ENCODE measurements at regions not wholly inside any gene's neighbourhood (a gene's known extent, or its start where the extent isn't known, plus 50 kb on each side); places are given as distances from the start of the nearest gene placed in this dataset.

GRCh38 chr11:91956711-91957110 is 267.9 kb upstream of the FAT3 start:
- no peaks in the 10 kb centered on the region for H3K27me3 ChIP-seq (ENCODE audit: insufficient read depth)
- H3K9me2 ChIP-seq: no peaks in the 10 kb centered on the region
- H3K9me3 ChIP-seq: peaks cover 5% of the 10 kb centered on the region; the same call in 1 of the 2 replicates
- H3K79me2 ChIP-seq (ENCODE audit: insufficient read depth): no peaks in the 10 kb centered on the region
- no peaks in the 10 kb centered on the region for H3K36me3 ChIP-seq (replicated peaks in 1 of 2; ENCODE audit: control insufficient read depth in 1 of 2, insufficient read depth in 2 of 2, low read length in 1 of 2)
- no peak overlapping the region for H3K4me2 ChIP-seq
- no peak for DNase-seq
- no peaks in the 10 kb centered on the region for H3F3A ChIP-seq (replicated peaks; ENCODE audit: insufficient read depth)
- WGBS (ENCODE audit: low lambda C conversion rate): 21% methylated on average over 1 of the region's 1 CpG
- H4K20me1 ChIP-seq (ENCODE audit: insufficient read depth): no peaks in the 10 kb centered on the region
- H3K4me3 ChIP-seq (ENCODE audit: low read depth in 2 of 2, low read length in 1 of 2): no peak overlapping the region
- TF ChIP-seq, protein P1, sequence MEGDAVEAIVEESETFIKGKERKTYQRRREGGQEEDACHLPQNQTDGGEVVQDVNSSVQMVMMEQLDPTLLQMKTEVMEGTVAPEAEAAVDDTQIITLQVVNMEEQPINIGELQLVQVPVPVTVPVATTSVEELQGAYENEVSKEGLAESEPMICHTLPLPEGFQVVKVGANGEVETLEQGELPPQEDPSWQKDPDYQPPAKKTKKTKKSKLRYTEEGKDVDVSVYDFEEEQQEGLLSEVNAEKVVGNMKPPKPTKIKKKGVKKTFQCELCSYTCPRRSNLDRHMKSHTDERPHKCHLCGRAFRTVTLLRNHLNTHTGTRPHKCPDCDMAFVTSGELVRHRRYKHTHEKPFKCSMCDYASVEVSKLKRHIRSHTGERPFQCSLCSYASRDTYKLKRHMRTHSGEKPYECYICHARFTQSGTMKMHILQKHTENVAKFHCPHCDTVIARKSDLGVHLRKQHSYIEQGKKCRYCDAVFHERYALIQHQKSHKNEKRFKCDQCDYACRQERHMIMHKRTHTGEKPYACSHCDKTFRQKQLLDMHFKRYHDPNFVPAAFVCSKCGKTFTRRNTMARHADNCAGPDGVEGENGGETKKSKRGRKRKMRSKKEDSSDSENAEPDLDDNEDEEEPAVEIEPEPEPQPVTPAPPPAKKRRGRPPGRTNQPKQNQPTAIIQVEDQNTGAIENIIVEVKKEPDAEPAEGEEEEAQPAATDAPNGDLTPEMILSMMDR (IDR thresholded peaks at IDR 0.05): no peak
- no peak for TF ChIP-seq RCOR1 (IDR thresholded peaks at IDR 0.05; ENCODE audit: low read length)
- TF ChIP-seq JUND (IDR thresholded peaks at IDR 0.05): no peak
- TF ChIP-seq, protein P2, sequence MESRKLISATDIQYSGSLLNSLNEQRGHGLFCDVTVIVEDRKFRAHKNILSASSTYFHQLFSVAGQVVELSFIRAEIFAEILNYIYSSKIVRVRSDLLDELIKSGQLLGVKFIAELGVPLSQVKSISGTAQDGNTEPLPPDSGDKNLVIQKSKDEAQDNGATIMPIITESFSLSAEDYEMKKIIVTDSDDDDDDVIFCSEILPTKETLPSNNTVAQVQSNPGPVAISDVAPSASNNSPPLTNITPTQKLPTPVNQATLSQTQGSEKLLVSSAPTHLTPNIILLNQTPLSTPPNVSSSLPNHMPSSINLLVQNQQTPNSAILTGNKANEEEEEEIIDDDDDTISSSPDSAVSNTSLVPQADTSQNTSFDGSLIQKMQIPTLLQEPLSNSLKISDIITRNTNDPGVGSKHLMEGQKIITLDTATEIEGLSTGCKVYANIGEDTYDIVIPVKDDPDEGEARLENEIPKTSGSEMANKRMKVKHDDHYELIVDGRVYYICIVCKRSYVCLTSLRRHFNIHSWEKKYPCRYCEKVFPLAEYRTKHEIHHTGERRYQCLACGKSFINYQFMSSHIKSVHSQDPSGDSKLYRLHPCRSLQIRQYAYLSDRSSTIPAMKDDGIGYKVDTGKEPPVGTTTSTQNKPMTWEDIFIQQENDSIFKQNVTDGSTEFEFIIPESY (IDR thresholded peaks at IDR 0.05; ENCODE audit: borderline replicate concordance, low read depth): no peak
- TF ChIP-seq RFX5 (IDR thresholded peaks at IDR 0.05; ENCODE audit: low read length): no peak
- H2AFZ ChIP-seq (ENCODE audit: low read depth): no peak overlapping the region
- H3K9ac ChIP-seq: no peak overlapping the region
- ChIA-PET CTCF (no interaction called here), POLR2A (no interaction called here)
- no peaks in the 10 kb centered on the region for H3K4me1 ChIP-seq (ENCODE audit: control insufficient read depth in 1 of 2, insufficient read depth in 2 of 2, low read depth in 1 of 2, low read length in 1 of 2)
- H3K27ac ChIP-seq (ENCODE audit: low read depth in 2 of 2, low read length in 1 of 2): no peak overlapping the region

GRCh38 chr11:91955206-91955605 is 269.4 kb upstream of the FAT3 start:
- H3K4me1 ChIP-seq (ENCODE audit: control insufficient read depth in 1 of 2, insufficient read depth in 2 of 2, low read depth in 1 of 2, low read length in 1 of 2): no peaks in the 10 kb centered on the region
- H3K79me2 ChIP-seq (ENCODE audit: insufficient read depth): no peaks in the 10 kb centered on the region
- H3K36me3 ChIP-seq (replicated peaks in 1 of 2; ENCODE audit: control insufficient read depth in 1 of 2, insufficient read depth in 2 of 2, low read length in 1 of 2): no peaks in the 10 kb centered on the region
- no peak overlapping the region for H3K4me3 ChIP-seq (ENCODE audit: low read depth in 2 of 2, low read length in 1 of 2)
- POLR2A ChIA-PET: no interaction called here
- H3K9me2 ChIP-seq: no peaks in the 10 kb centered on the region
- WGBS (ENCODE audit: low lambda C conversion rate): 57% methylated on average over 1 of the region's 1 CpG
- CTCF ChIA-PET: interaction anchor here (1.6 kb wide), 2 partner anchors 9 to 12 kb away, joined by 4 to 5 read pairs; no protein-coding TSS in a partner anchor
- H3K9me3 ChIP-seq: no peaks in the 10 kb centered on the region
- H3K4me2 ChIP-seq: no peak overlapping the region
- H3K27ac ChIP-seq (ENCODE audit: low read depth in 2 of 2, low read length in 1 of 2): no peak overlapping the region
- no peaks in the 10 kb centered on the region for H4K20me1 ChIP-seq (ENCODE audit: insufficient read depth)
- no peak overlapping the region for H2AFZ ChIP-seq (ENCODE audit: low read depth)
- no peaks in the 10 kb centered on the region for H3K27me3 ChIP-seq (ENCODE audit: insufficient read depth)
- no peaks in the 10 kb centered on the region for H3F3A ChIP-seq (replicated peaks; ENCODE audit: insufficient read depth)
- H3K9ac ChIP-seq: no peak overlapping the region
- TF ChIP-seq NFIC (IDR thresholded peaks at IDR 0.05; ENCODE audit: borderline replicate concordance) (no peak), MXI1 (IDR thresholded peaks at IDR 0.05; ENCODE audit: low read depth, low read length) (no peak), YY1 (IDR thresholded peaks at IDR 0.05; ENCODE audit: low read depth) (no peak), TAF1 (IDR thresholded peaks at IDR 0.05; ENCODE audit: borderline replicate concordance, low read depth, low read length) (no peak), ELF1 (IDR thresholded peaks at IDR 0.05) (no peak), FOSL2 (IDR thresholded peaks at IDR 0.05; ENCODE audit: borderline replicate concordance, low read depth) (no peak), SMC3 (IDR thresholded peaks at IDR 0.05; ENCODE audit: low read depth, low read length) (no peak), RAD21 (IDR thresholded peaks at IDR 0.05; ENCODE audit: low read length) (no peak), CHD2 (IDR thresholded peaks at IDR 0.05; ENCODE audit: low read length, partially characterized antibody) (no peak)
- TF ChIP-seq, protein P3, sequence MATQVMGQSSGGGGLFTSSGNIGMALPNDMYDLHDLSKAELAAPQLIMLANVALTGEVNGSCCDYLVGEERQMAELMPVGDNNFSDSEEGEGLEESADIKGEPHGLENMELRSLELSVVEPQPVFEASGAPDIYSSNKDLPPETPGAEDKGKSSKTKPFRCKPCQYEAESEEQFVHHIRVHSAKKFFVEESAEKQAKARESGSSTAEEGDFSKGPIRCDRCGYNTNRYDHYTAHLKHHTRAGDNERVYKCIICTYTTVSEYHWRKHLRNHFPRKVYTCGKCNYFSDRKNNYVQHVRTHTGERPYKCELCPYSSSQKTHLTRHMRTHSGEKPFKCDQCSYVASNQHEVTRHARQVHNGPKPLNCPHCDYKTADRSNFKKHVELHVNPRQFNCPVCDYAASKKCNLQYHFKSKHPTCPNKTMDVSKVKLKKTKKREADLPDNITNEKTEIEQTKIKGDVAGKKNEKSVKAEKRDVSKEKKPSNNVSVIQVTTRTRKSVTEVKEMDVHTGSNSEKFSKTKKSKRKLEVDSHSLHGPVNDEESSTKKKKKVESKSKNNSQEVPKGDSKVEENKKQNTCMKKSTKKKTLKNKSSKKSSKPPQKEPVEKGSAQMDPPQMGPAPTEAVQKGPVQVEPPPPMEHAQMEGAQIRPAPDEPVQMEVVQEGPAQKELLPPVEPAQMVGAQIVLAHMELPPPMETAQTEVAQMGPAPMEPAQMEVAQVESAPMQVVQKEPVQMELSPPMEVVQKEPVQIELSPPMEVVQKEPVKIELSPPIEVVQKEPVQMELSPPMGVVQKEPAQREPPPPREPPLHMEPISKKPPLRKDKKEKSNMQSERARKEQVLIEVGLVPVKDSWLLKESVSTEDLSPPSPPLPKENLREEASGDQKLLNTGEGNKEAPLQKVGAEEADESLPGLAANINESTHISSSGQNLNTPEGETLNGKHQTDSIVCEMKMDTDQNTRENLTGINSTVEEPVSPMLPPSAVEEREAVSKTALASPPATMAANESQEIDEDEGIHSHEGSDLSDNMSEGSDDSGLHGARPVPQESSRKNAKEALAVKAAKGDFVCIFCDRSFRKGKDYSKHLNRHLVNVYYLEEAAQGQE (IDR thresholded peaks at IDR 0.05; ENCODE audit: low read depth, low read length): no peak
- TF ChIP-seq, protein P2 (IDR thresholded peaks at IDR 0.05; ENCODE audit: borderline replicate concordance, low read depth): no peak
- TF ChIP-seq, protein P4, sequence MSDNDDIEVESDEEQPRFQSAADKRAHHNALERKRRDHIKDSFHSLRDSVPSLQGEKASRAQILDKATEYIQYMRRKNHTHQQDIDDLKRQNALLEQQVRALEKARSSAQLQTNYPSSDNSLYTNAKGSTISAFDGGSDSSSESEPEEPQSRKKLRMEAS (IDR thresholded peaks at IDR 0.05; ENCODE audit: low read depth): no peak
- DNase-seq: no peak

Measured in SK-N-SH (cell line).